CD14-positive monocyte (primary cell): ENCODE measurements at regions not wholly inside any gene's neighbourhood (a gene's known extent, or its start where the extent isn't known, plus 50 kb on each side); places are given as distances from the start of the nearest gene placed in this dataset.

ENCODE experiments used
- DNase-seq, 3 donors: peaks; one replicate each; pipeline ENCODE4 v3.0.0-alpha.2; 2011 to 2022
- H2AFZ ChIP-seq: 2 replicates; pipeline ENCODE4 v1.6.0; 2012; ENCODE audit warnings: mild to moderate bottlenecking, low read depth, low read length, inconsistent platforms; ENCODE audit not compliant: insufficient read depth, poor library complexity, severe bottlenecking
- H3K27ac ChIP-seq, 2 donors: 1 replicate in 1 of 2; 2 replicates in 1 of 2; pipeline ENCODE4 v1.5.1; 2012 to 2013; ENCODE audit warnings: low read length in 2 of 2, control low read depth in 1 of 2, inconsistent platforms in 1 of 2, low read depth in 1 of 2, mild to moderate bottlenecking in 1 of 2
- H3K27me3 ChIP-seq, 2 donors: one replicate each; pipeline versions ENCODE4 v1.6.0 to v1.6.1; 2011 to 2013; ENCODE audit warnings: low read length in 2 of 2; ENCODE audit not compliant: control insufficient read depth in 2 of 2, insufficient read depth in 2 of 2
- H3K36me3 ChIP-seq, 2 donors: replicated peaks in 1 of 2; 1 replicate in 1 of 2; 2 replicates in 1 of 2; pipeline versions ENCODE4 v1.5.1 to v1.6.1; 2012 to 2013; ENCODE audit warnings: low read length in 2 of 2, control low read depth in 1 of 2, inconsistent platforms in 1 of 2, mild to moderate bottlenecking in 1 of 2; ENCODE audit not compliant: insufficient read depth in 2 of 2, control insufficient read depth in 1 of 2
- H3K4me1 ChIP-seq, 2 donors: 1 replicate in 1 of 2; 2 replicates in 1 of 2; pipeline versions ENCODE4 v1.5.1 to v1.6.1; 2012 to 2013; ENCODE audit warnings: low read length in 2 of 2, control low read depth in 1 of 2, inconsistent platforms in 1 of 2, mild to moderate bottlenecking in 1 of 2, moderate library complexity in 1 of 2; ENCODE audit not compliant: insufficient read depth in 2 of 2, control insufficient read depth in 1 of 2
- H3K4me2 ChIP-seq: replicated peaks from 2 replicates; pipeline ENCODE3; 2012; ENCODE audit warnings: low read length, moderate library complexity, mild to moderate bottlenecking; ENCODE audit not compliant: poor library complexity, severe bottlenecking; ENCODE audit errors: extremely low read depth
- H3K4me3 ChIP-seq, 3 experiments: fragments of 200-600 bp in 1 of 3; sonication (generic) in 1 of 3; replicated peaks in 1 of 3; 1 replicate in 2 of 3; 2 replicates in 1 of 3; pipeline ENCODE4 v1.5.1; 2011 to 2013; ENCODE audit warnings: low read length in 3 of 3, mild to moderate bottlenecking in 3 of 3, control low read depth in 2 of 3, low read depth in 2 of 3, inconsistent platforms in 1 of 3, moderate library complexity in 1 of 3
- H3K79me2 ChIP-seq: 2 replicates; pipeline ENCODE4 v1.6.0; 2012; ENCODE audit warnings: mild to moderate bottlenecking, control low read depth, inconsistent platforms, low read length, moderate library complexity; ENCODE audit not compliant: insufficient read depth
- H3K9ac ChIP-seq: 2 replicates; pipeline ENCODE4 v1.6.0; 2017; ENCODE audit warnings: low read length, mild to moderate bottlenecking; ENCODE audit not compliant: insufficient read depth, poor library complexity, severe bottlenecking
- H3K9me3 ChIP-seq, 2 donors: replicated peaks in 1 of 2; 1 replicate in 1 of 2; 2 replicates in 1 of 2; pipeline versions ENCODE4 v1.5.1 to v1.6.1; 2012 to 2013; ENCODE audit warnings: low read length in 2 of 2, control low read depth in 1 of 2; ENCODE audit not compliant: control insufficient read depth in 1 of 2, insufficient read depth in 1 of 2
- H4K20me1 ChIP-seq: 2 replicates; pipeline ENCODE4 v1.6.0; 2012; ENCODE audit warnings: mild to moderate bottlenecking, low read length, control low read depth, moderate library complexity; ENCODE audit not compliant: insufficient read depth
- H3K27ac Mint-ChIP-seq, 7 donors: one replicate each; pipeline ENCODE4 v1.8.0; 2020; ENCODE audit warnings: mild to moderate bottlenecking in 7 of 7, mixed read lengths in 7 of 7, moderate library complexity in 6 of 7, inconsistent platforms in 2 of 7
- H3K27me3 Mint-ChIP-seq, 3 donors: one replicate each; pipeline ENCODE4 v1.8.0; 2021 to 2022; ENCODE audit warnings: low read depth in 3 of 3, mild to moderate bottlenecking in 3 of 3, mixed read lengths in 3 of 3, moderate library complexity in 3 of 3, inconsistent platforms in 1 of 3
- H3K36me3 Mint-ChIP-seq, 2 donors: one replicate each; pipeline ENCODE4 v1.8.0; 2020; ENCODE audit warnings: mixed read lengths in 2 of 2, inconsistent platforms in 1 of 2, mild to moderate bottlenecking in 1 of 2
- H3K4me1 Mint-ChIP-seq: one replicate; pipeline ENCODE4 v1.8.0; 2020; ENCODE audit warnings: mild to moderate bottlenecking, mixed read lengths
- H3K4me3 Mint-ChIP-seq, 2 donors: one replicate each; pipeline ENCODE4 v1.8.0; 2020; ENCODE audit warnings: mild to moderate bottlenecking in 2 of 2, mixed read lengths in 2 of 2, moderate library complexity in 1 of 2
- H3K9me3 Mint-ChIP-seq, 7 donors: one replicate each; pipeline ENCODE4 v1.8.0; 2020 to 2022; ENCODE audit warnings: mixed read lengths in 7 of 7, mild to moderate bottlenecking in 6 of 7, moderate library complexity in 6 of 7, inconsistent platforms in 2 of 7
- CTCF ChIP-seq: fragments of 200-600 bp; IDR thresholded peaks from one replicate; pipeline ENCODE4 v1.8.0; 2022; ENCODE audit warnings: antibody characterized with exemption, mild to moderate bottlenecking
- WGBS: methylation state at CpG from one replicate; pipeline ENCODE4 v1.1.5; 2013; ENCODE audit warnings: missing lambda C conversion rate; ENCODE audit not compliant: insufficient coverage; 5-methylcytosine and 5-hydroxymethylcytosine counted together
- intact Hi-C, 2 donors: fragments of 100-400 bp; cut with micrococcal nuclease; formaldehyde crosslinking; loops; one replicate each; pipeline versions ENCODE4 v1.15.0 to v1.15.1; 2023

- intact Hi-C loops = no loop called here
- Histone ChIP-seq H3K9ac (no peak overlapping the region), H3K27ac (no peak overlapping the region), H3K4me1 (peaks cover 11 to 48% of the 10 kb centered on the region in 2 donors), H3K4me3 (no peak overlapping the region), H2AFZ (no peak overlapping the region), H4K20me1 (no peaks in the 10 kb centered on the region), H3K4me2 (no peak overlapping the region), H3K27me3 (peaks cover 5 to 26% of the 10 kb centered on the region in 2 donors), H3K9me3 (no peaks in the 10 kb centered on the region), H3K36me3 (no peaks in the 10 kb centered on the region), H3K79me2 (no peaks in the 10 kb centered on the region)
- Mint-ChIP-seq H3K9me3 (peaks cover 0 to 3% (median under 1%) of the 10 kb centered on the region in 7 donors), H3K27me3 (peaks cover 28 to 41% (median 31%) of the 10 kb centered on the region in 3 donors), H3K27ac (no peak overlapping the region), H3K4me3 (peak overlapping the region; percentile 62 to 88), H3K36me3 (peaks cover 2 to 4% of the 10 kb centered on the region in 2 donors), H3K4me1 (peaks cover 25% of the 10 kb centered on the region)
- TF ChIP-seq CTCF = no peak
- DNase-seq = no peak
- 96% methylated on average over 6 of the region's 7 CpGs for WGBS
These were observed 71.8 kb downstream of the C9orf50 start for GRCh38 chr9:129549139-129549538.

- no peaks in the 10 kb centered on the region for H3K9me3 ChIP-seq
- no peak overlapping the region for H2AFZ ChIP-seq
- H3K36me3 ChIP-seq = no peaks in the 10 kb centered on the region
- WGBS = 97% methylated on average over 9 of the region's 11 CpGs
- H3K27me3 Mint-ChIP-seq = peaks cover 26 to 40% (median 31%) of the 10 kb centered on the region in 3 donors
- H3K27ac Mint-ChIP-seq = peak overlapping the region in 1 of 7 donors; percentile 30
- H3K36me3 Mint-ChIP-seq = peaks cover 2 to 4% of the 10 kb centered on the region in 2 donors
- no peaks in the 10 kb centered on the region for H4K20me1 ChIP-seq
- intact Hi-C loops = no loop called here
- H3K27me3 ChIP-seq = peaks cover 5 to 26% of the 10 kb centered on the region in 2 donors
- TF ChIP-seq CTCF = no peak
- DNase-seq = no peak
- H3K4me2 ChIP-seq = no peak overlapping the region
- H3K4me1 ChIP-seq = peaks cover 8 to 43% of the 10 kb centered on the region in 2 donors
- H3K9ac ChIP-seq = no peak overlapping the region
- no peak overlapping the region for H3K4me3 Mint-ChIP-seq
- peaks cover 21% of the 10 kb centered on the region for H3K4me1 Mint-ChIP-seq
- H3K9me3 Mint-ChIP-seq = peaks cover 0 to 3% (median 0%) of the 10 kb centered on the region in 7 donors
- no peak overlapping the region for H3K4me3 ChIP-seq
- no peak overlapping the region for H3K27ac ChIP-seq
- H3K79me2 ChIP-seq = no peaks in the 10 kb centered on the region
These were observed 72.2 kb downstream of the C9orf50 start for GRCh38 chr9:129548571-129549135.
